ENCODE measurements at regions not wholly inside any gene's neighbourhood (a gene's known extent, or its start where the extent isn't known, plus 50 kb on each side); places are given as distances from the start of the nearest gene placed in this dataset.
A peak's percentile ranks its signal among the peaks of the same experiment; 100 is the strongest.

DNA sequence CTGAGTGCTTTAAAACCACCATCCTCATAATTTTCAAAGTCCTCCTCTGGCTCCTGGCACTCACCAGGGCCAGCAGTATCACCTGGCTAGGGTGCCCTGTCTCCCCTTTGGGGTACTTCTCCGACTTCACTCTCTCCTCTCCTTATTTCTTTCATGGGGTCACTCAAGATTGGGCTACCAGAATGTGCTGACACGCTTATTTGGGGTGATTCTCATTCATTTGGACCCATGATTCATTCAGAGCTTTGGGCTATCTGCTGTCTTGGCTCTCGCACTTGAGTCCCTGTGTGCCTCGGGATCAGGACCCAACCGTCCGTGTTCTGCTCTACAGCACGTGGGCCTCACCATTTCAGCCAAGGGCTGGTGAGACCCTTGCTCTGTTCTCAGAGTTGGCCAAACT is 70.1 kb upstream of the NEDD4L start:
- H3K27me3 ChIP-seq (ENCODE audit: control insufficient read depth, insufficient read depth, low read length) = no peaks in the 10 kb centered on the region
- no peaks in the 10 kb centered on the region for H3K36me3 ChIP-seq (ENCODE audit: control insufficient read depth, insufficient read depth, low read length)
- TF ChIP-seq, protein P1, sequence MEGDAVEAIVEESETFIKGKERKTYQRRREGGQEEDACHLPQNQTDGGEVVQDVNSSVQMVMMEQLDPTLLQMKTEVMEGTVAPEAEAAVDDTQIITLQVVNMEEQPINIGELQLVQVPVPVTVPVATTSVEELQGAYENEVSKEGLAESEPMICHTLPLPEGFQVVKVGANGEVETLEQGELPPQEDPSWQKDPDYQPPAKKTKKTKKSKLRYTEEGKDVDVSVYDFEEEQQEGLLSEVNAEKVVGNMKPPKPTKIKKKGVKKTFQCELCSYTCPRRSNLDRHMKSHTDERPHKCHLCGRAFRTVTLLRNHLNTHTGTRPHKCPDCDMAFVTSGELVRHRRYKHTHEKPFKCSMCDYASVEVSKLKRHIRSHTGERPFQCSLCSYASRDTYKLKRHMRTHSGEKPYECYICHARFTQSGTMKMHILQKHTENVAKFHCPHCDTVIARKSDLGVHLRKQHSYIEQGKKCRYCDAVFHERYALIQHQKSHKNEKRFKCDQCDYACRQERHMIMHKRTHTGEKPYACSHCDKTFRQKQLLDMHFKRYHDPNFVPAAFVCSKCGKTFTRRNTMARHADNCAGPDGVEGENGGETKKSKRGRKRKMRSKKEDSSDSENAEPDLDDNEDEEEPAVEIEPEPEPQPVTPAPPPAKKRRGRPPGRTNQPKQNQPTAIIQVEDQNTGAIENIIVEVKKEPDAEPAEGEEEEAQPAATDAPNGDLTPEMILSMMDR (IDR thresholded peaks at IDR 0.05; ENCODE audit: insufficient read depth, low read length, poor library complexity, severe bottlenecking) = no peak
- no peak overlapping the region for H3K4me3 ChIP-seq (ENCODE audit: low read depth, low read length)
- no peak for DNase-seq (ENCODE audit: low read depth)

DNA sequence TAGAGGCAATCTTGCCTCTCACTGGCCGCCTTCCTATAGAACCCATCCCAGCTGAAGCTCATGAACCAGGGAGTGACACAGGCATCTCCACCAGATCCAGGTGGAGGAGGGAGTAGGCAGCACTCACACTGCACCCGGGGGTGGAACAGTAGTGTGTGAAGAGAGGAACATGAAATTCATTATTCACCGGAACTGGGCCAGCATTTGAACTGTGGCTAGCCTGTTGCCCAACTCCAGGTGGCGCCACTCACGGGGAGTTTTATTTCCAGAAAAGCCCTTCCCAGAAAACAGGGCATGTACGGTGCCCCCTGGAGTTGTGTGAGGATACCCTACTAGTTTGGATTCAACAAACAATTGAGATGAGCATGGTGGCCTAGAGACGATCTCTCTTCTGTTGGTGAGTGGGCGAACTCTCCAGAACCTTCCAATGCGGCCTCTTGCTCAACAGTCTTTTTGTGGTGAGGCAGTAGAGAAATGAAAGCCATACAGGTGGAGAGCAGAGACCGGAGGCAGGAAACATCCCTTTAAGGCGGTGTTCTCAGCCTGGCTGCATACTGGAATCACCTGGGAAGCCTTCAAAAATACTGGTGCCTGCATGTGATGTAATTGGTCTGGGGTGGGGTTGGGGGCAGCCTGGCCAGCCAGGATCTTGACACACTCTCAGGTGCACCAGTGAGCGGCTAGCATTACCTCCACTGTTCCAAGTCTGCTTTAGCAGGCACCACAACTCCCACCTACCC is 73.5 kb upstream of the NEDD4L start:
- Histone ChIP-seq H3K36me3 (ENCODE audit: control insufficient read depth, insufficient read depth, low read length) (no peaks in the 10 kb centered on the region), H3K4me3 (ENCODE audit: low read depth, low read length) (no peak overlapping the region), H3K27me3 (ENCODE audit: control insufficient read depth, insufficient read depth, low read length) (no peaks in the 10 kb centered on the region)
- TF ChIP-seq, protein P1 (IDR thresholded peaks at IDR 0.05; ENCODE audit: insufficient read depth, low read length, poor library complexity, severe bottlenecking) = peak; percentile 37
- DNase-seq (ENCODE audit: low read depth) = no peak

DNA sequence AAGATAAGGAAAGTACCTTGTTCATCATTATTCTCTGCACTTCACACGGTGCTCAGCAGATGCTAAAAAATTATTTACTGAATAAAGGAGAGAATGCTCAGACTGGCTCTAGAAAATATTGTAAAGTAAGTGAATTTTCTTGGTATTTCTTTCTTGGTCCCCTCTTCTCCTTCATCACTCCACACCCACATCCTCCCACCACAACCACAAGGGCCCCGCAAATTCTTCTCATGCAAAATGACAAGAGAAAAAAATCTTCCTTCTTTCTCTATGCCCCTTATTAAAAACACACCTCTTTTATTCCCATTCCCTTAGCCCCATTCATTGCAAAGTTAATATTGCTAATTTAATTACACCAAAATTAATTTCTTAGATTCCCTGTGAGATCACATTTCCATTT is 74.2 kb upstream of the NEDD4L start:
- DNase-seq (ENCODE audit: low read depth) = no peak
- H3K27me3 ChIP-seq (ENCODE audit: control insufficient read depth, insufficient read depth, low read length) = no peaks in the 10 kb centered on the region
- no peak overlapping the region for H3K4me3 ChIP-seq (ENCODE audit: low read depth, low read length)
- TF ChIP-seq, protein P1 (IDR thresholded peaks at IDR 0.05; ENCODE audit: insufficient read depth, low read length, poor library complexity, severe bottlenecking) = no peak
- H3K36me3 ChIP-seq (ENCODE audit: control insufficient read depth, insufficient read depth, low read length) = no peaks in the 10 kb centered on the region

DNA sequence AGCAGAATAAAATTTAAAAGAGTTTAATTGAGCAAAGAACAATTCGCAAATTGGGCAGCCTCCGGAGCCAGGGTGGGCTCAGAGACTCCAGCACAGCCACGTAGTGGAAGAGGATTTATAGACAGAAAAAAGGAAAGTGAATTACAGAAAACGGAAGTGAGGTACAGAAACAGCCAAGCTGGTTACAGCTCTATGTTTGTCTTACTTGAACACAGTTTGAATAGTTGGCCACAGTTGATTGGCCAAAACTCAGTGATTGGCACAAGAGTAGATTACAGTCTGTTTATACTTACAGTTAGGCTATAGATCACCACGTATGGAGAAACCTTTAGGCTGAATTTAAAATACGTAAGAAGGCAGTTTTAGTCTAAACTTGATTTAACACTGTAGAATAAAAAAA is 78.8 kb upstream of the NEDD4L start:
- no peak overlapping the region for H3K4me3 ChIP-seq (ENCODE audit: low read depth, low read length)
- TF ChIP-seq, protein P1 (IDR thresholded peaks at IDR 0.05; ENCODE audit: insufficient read depth, low read length, poor library complexity, severe bottlenecking) = no peak
- no peaks in the 10 kb centered on the region for H3K36me3 ChIP-seq (ENCODE audit: control insufficient read depth, insufficient read depth, low read length)
- no peaks in the 10 kb centered on the region for H3K27me3 ChIP-seq (ENCODE audit: control insufficient read depth, insufficient read depth, low read length)
- no peak for DNase-seq (ENCODE audit: low read depth)

DNA sequence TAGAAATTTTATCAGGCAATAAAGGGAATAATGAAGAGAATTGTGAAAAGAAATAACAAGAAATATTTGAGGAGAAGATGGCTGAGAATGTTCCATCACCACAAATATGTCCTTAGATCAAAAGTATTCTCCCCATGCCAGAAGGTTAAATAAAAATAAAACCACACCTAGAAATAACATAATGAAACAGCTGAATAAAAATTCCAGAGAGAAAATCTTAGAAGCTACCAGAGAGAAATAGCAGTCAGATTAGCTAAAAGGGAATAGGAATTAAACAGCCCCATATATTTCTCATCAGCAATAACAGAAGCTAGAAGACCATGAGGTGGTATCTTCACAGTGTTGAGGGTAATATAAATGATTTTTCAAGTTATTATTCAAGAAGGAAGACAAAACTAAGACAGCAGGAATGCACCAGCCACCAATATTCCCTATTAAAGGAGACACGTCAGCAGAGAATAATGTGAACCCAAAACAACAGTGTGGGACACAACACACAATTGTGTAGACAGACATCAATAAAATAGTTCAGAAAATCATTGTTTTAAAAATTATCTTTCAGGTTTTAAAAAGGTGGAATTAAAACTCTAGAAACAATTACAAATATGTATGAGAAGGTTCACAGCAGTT is 82.0 kb upstream of the NEDD4L start:
- Histone ChIP-seq H3K27me3 (ENCODE audit: control insufficient read depth, insufficient read depth, low read length) (no peaks in the 10 kb centered on the region), H3K4me3 (ENCODE audit: low read depth, low read length) (no peak overlapping the region), H3K36me3 (ENCODE audit: control insufficient read depth, insufficient read depth, low read length) (no peaks in the 10 kb centered on the region)
- DNase-seq (ENCODE audit: low read depth) = no peak
- TF ChIP-seq, protein P1 (IDR thresholded peaks at IDR 0.05; ENCODE audit: insufficient read depth, low read length, poor library complexity, severe bottlenecking) = no peak

Measured in kidney epithelial cell (primary cell).